OCI-LY7 (cell line): ENCODE measurements at regions not wholly inside any gene's neighbourhood (a gene's known extent, or its start where the extent isn't known, plus 50 kb on each side); places are given as distances from the start of the nearest gene placed in this dataset.
"Not testable (repeated sequence)": the region's sequence is repeated elsewhere in the genome, so short reads cannot be mapped to it uniquely, and the experiment has no call there.

Experiments used
- BruUV-seq: library from RNA; stranded (reverse); fragments of 400-500 nt; replicated peaks from 2 replicates; lab custom pipeline; 2021; lab: Mats Ljungman, UMichigan
- CTCF ChIA-PET: fragments of 300-600 bp; sonication (Branson Sonifier 250); formaldehyde crosslinking; loops from one replicate; lab custom pipeline; 2022; ENCODE audit warnings: antibody characterized with exemption; ENCODE audit not compliant: unreplicated experiment; lab: Charles Lee
- POLR2A ChIA-PET: fragments of 300-600 bp; sonication (Branson Sonifier 250); formaldehyde crosslinking; loops from one replicate; lab custom pipeline; 2022; ENCODE audit warnings: antibody characterized with exemption; lab: Charles Lee
- DNase-seq: peaks from one replicate; pipeline ENCODE4 v3.0.0-alpha.2; 2015; ENCODE audit warnings: low spot score
- H2AFZ ChIP-seq: fragments of 200-600 bp; sonication (generic), shearing (Covaris generic); 2 replicates; pipeline ENCODE4 v1.6.1; 2014; ENCODE audit warnings: mild to moderate bottlenecking, antibody characterized with exemption, low read length, moderate library complexity
- H3K27ac ChIP-seq: fragments of 200-600 bp; sonication (generic); 2 replicates; pipeline ENCODE4 v1.5.1; 2014; ENCODE audit warnings: mixed run types, low read depth, mild to moderate bottlenecking, moderate library complexity, low read length, inconsistent platforms; ENCODE audit not compliant: poor library complexity, severe bottlenecking
- H3K36me3 ChIP-seq: fragments of 200-600 bp; sonication (generic); 2 replicates; pipeline ENCODE4 v1.6.1; 2014; ENCODE audit warnings: mild to moderate bottlenecking, antibody characterized with exemption, low read length, moderate library complexity, mixed read lengths; ENCODE audit not compliant: insufficient read depth
- H3K4me1 ChIP-seq: fragments of 200-600 bp; sonication (generic); 2 replicates; pipeline ENCODE4 v1.5.1; 2014; ENCODE audit warnings: mild to moderate bottlenecking, low read length; ENCODE audit not compliant: insufficient read depth, poor library complexity, severe bottlenecking
- H3K4me2 ChIP-seq: fragments of 200-600 bp; sonication (generic); 2 replicates; pipeline ENCODE4 v1.6.1; 2014; ENCODE audit warnings: mild to moderate bottlenecking, low read length
- H3K4me3 ChIP-seq: fragments of 200-600 bp; sonication (generic); 2 replicates; pipeline ENCODE4 v1.5.1; 2014; ENCODE audit warnings: mild to moderate bottlenecking, low read depth, low read length; ENCODE audit not compliant: poor library complexity, severe bottlenecking
- H3K79me2 ChIP-seq: fragments of 200-600 bp; sonication (generic); 2 replicates; pipeline ENCODE4 v1.6.1; 2016; ENCODE audit warnings: low read depth, mild to moderate bottlenecking, low read length, moderate library complexity, mixed read lengths; ENCODE audit not compliant: insufficient read depth
- H3K9me2 ChIP-seq: fragments of 200-600 bp; sonication (generic); 2 replicates; pipeline ENCODE4 v1.6.1; 2016; ENCODE audit warnings: mild to moderate bottlenecking, low read length, mixed read lengths; ENCODE audit not compliant: insufficient read depth
- H3K9me3 ChIP-seq: fragments of 200-600 bp; sonication (generic); 2 replicates; pipeline ENCODE4 v1.6.1; 2014; ENCODE audit warnings: mild to moderate bottlenecking, mixed run types, low read length, mixed read lengths
- H4K20me1 ChIP-seq: fragments of 200-600 bp; sonication (generic); 2 replicates; pipeline ENCODE4 v1.6.1; 2014; ENCODE audit warnings: mild to moderate bottlenecking, antibody characterized with exemption, low read length, moderate library complexity, mixed read lengths; ENCODE audit not compliant: insufficient read depth
- EZH2phosphoT487 ChIP-seq: fragments of 200-600 bp; sonication (generic); IDR thresholded peaks from 2 replicates; pipeline ENCODE4 v1.6.1; 2018; ENCODE audit warnings: low read depth, borderline replicate concordance, mild to moderate bottlenecking, mixed run types, antibody characterized with exemption, low read length, moderate library complexity, mixed read lengths
- intact Hi-C: fragments of 100-400 bp; cut with micrococcal nuclease; formaldehyde crosslinking; loops from one replicate; pipeline ENCODE4 v1.10.0; 2022; ENCODE audit not compliant: unreplicated experiment
- TF ChIP-seq, protein P1 (sequence below): fragments of 200-600 bp; sonication (generic); conservative IDR thresholded peaks from 2 replicates; pipeline ENCODE4 v1.5.1; 2014; ENCODE audit warnings: mild to moderate bottlenecking, antibody characterized with exemption, low read length, moderate library complexity, mixed read lengths

DNA sequence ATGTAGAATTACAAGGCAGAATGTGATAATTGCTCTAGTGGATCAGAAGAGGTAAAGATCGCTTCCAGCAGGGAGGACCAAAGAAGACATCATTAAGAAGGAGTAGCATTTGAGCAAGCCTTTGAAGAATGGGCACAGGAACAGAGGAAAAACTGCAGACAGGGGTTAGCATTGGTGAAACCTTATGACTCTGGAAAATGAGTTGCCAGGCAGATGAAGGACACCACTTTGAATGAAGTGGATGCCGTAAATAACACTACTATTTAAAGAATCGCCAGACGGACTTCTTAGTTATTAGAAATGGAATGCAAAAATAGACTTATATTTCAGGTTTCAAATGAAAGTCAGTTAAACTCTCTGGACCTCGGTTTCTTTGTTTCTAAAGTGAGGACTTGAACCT is 727.7 kb downstream of the USP25 start:
- ChIA-PET POLR2A (no interaction called here), CTCF (no interaction called here)

DNA sequence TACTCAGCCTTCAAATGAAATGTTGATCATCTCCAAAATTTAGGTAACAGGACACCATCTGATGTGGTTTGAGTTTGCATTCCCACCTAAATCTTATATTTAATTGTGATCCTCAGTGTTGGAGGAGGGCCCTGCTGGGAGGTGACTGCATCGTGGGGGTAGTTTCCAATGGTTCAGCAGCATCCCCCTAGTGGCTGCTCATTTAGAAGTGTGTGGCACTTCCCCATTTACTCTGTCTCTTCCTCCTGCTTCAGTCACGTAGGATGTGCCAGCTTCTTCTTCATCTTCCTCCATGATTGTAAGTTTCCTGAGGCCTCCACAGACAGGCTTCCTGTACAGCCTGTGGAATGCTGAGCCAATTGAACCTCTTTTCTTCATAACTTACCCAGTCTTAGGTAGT is 731.2 kb downstream of the USP25 start:
- intact Hi-C loops = no loop called here
- Histone ChIP-seq H3K4me2 (no peak overlapping the region), H3K9me3 (no peaks in the 10 kb centered on the region), H3K36me3 (no peaks in the 10 kb centered on the region), H3K9me2 (no peaks in the 10 kb centered on the region), H2AFZ (no peak overlapping the region), H3K79me2 (no peaks in the 10 kb centered on the region), H3K4me3 (no peak overlapping the region), H3K4me1 (no peaks in the 10 kb centered on the region), H4K20me1 (no peaks in the 10 kb centered on the region), H3K27ac (no peak overlapping the region)
- TF ChIP-seq EZH2phosphoT487 = no peak
- TF ChIP-seq, protein P1, sequence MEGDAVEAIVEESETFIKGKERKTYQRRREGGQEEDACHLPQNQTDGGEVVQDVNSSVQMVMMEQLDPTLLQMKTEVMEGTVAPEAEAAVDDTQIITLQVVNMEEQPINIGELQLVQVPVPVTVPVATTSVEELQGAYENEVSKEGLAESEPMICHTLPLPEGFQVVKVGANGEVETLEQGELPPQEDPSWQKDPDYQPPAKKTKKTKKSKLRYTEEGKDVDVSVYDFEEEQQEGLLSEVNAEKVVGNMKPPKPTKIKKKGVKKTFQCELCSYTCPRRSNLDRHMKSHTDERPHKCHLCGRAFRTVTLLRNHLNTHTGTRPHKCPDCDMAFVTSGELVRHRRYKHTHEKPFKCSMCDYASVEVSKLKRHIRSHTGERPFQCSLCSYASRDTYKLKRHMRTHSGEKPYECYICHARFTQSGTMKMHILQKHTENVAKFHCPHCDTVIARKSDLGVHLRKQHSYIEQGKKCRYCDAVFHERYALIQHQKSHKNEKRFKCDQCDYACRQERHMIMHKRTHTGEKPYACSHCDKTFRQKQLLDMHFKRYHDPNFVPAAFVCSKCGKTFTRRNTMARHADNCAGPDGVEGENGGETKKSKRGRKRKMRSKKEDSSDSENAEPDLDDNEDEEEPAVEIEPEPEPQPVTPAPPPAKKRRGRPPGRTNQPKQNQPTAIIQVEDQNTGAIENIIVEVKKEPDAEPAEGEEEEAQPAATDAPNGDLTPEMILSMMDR = 0 out of 2 replicates have a peak, but pooled peaks have one; percentile 19
- ChIA-PET CTCF (no interaction called here), POLR2A (no interaction called here)
- DNase-seq = no peak
- no TSS peak for BruUV-seq

More for the DNA sequence above, 727.7 kb downstream of the USP25 start:
- TF ChIP-seq, protein P1 = no peak
- Histone ChIP-seq H3K9me2 (no peaks in the 10 kb centered on the region), H4K20me1 (no peaks in the 10 kb centered on the region), H3K4me2 (no peak overlapping the region), H3K4me1 (no peaks in the 10 kb centered on the region), H3K36me3 (no peaks in the 10 kb centered on the region), H3K4me3 (no peak overlapping the region), H3K9me3 (no peaks in the 10 kb centered on the region; the same call in 1 of the 2 replicates), H3K79me2 (no peaks in the 10 kb centered on the region), H2AFZ (no peak overlapping the region), H3K27ac (no peak overlapping the region)
- intact Hi-C loops = no loop called here
- no peak for DNase-seq
- no TSS peak for BruUV-seq

DNA sequence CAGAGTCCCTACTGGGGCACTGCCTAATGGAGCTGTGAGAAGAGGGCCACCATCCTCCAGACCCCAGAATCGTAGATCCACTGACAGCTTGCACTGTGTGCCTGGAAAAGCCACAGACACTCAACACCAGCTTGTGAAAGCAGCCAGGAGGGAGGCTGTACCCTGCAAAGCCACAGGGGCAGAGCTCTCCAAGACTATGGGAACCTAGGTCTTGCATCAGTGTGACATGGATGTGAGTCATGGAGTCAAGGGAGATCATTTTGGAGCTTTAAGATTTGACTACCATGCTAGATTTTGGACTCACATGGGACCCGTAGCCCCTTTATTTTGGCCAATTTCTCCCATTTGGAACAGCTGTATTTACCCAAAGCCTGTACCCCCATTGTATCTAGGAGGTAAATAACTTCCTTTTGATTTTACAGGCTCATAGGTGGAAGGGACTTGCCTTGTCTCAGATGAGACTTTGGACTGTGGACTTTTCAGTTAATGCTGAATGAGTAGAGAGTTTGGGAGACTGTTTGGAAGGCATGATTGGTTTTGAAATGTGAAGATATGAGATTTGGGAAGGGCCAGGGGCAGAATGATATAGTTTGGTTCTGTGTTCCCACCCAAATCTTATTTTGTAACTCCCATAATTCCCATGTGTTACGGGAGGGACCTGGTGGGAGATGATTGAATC is 734.6 kb downstream of the USP25 start:
- H2AFZ ChIP-seq, CTCF ChIA-PET, intact Hi-C loops, H3K4me3 ChIP-seq, H3K27ac ChIP-seq, H3K4me2 ChIP-seq, H4K20me1 ChIP-seq, H3K36me3 ChIP-seq, H3K4me1 ChIP-seq, BruUV-seq, H3K9me3 ChIP-seq, H3K9me2 ChIP-seq, POLR2A ChIA-PET, DNase-seq, H3K79me2 ChIP-seq: not testable (repeated sequence)
